ENCODE measurements at regions not wholly inside any gene's neighbourhood (a gene's known extent, or its start where the extent isn't known, plus 50 kb on each side); places are given as distances from the start of the nearest gene placed in this dataset.

GRCh38 chr1:88060112-88060673 is 623.9 kb upstream of the PKN2 start:
- Histone ChIP-seq H3K4me3 (no peak overlapping the region), H3K36me3 (no peaks in the 10 kb centered on the region), H3K27me3 (no peaks in the 10 kb centered on the region), H3K9me3 (replicated peaks) (no peaks in the 10 kb centered on the region), H3K27ac (no peak overlapping the region), H3K4me1 (no peaks in the 10 kb centered on the region)
- no peak for DNase-seq

- H3K27ac ChIP-seq: no peak overlapping the region
- no peaks in the 10 kb centered on the region for H3K27me3 ChIP-seq
- no peaks in the 10 kb centered on the region for H3K36me3 ChIP-seq
Observed at GRCh38 chr1:88060750-88061491, 623.2 kb upstream of the PKN2 start.

GRCh38 chr1:88061492-88062177 is 622.4 kb upstream of the PKN2 start:
- no peak overlapping the region for H3K27ac ChIP-seq
- H3K4me1 ChIP-seq: no peaks in the 10 kb centered on the region

More at GRCh38 chr1:88060750-88061491, 623.2 kb upstream of the PKN2 start:
- Histone ChIP-seq H3K4me1 (no peaks in the 10 kb centered on the region), H3K9me3 (replicated peaks) (no peaks in the 10 kb centered on the region), H3K4me3 (no peak overlapping the region)
- peak in 1 of 2 experiments; percentile 6 for DNase-seq

DNA sequence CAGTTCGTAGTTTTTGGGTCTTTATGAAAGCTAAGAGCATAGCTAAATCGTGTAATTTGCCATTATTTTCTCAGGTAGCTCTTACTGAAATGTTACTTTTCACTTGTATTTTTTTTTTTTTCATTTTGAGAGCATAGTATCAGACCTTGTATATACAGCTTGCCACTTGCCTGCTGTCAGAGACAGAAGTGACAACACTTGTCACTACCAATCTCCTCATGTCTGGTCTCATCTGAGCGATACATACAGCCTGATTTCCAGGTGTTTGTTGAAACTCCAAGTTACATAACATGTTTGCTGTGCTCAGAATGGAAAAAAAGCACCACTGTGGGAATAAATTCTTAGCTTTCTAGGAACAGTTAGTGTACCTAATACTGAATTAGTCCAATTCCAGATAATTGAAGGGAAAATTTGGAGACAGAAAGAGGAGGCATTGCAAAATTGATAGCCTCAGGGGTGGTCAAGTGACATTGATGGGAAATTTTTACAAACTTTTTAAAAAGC is 621.4 kb upstream of the PKN2 start:
- H3K36me3 ChIP-seq: no peaks in the 10 kb centered on the region
- H3K27me3 ChIP-seq: no peaks in the 10 kb centered on the region
- H3K9me3 ChIP-seq (replicated peaks): no peaks in the 10 kb centered on the region
- H3K27ac ChIP-seq: no peak overlapping the region
- H3K4me1 ChIP-seq: no peaks in the 10 kb centered on the region
- no peak overlapping the region for H3K4me3 ChIP-seq
- DNase-seq: no peak

More at GRCh38 chr1:88061492-88062177, 622.4 kb upstream of the PKN2 start:
- Histone ChIP-seq H3K9me3 (replicated peaks) (no peaks in the 10 kb centered on the region), H3K27me3 (no peaks in the 10 kb centered on the region), H3K36me3 (no peaks in the 10 kb centered on the region), H3K4me3 (no peak overlapping the region)
- peak; percentile 46 to 69 for DNase-seq

GRCh38 chr1:88063605-88064004 is 620.5 kb upstream of the PKN2 start:
- Histone ChIP-seq H3K4me1 (no peaks in the 10 kb centered on the region), H3K4me3 (no peak overlapping the region), H3K9me3 (replicated peaks) (no peaks in the 10 kb centered on the region), H3K27ac (no peak overlapping the region), H3K27me3 (no peaks in the 10 kb centered on the region), H3K36me3 (no peaks in the 10 kb centered on the region)
- no peak for DNase-seq

GRCh38 chr1:88068407-88068960 is 615.6 kb upstream of the PKN2 start:
- H3K27me3 ChIP-seq: no peaks in the 10 kb centered on the region
- H3K27ac ChIP-seq: no peak overlapping the region
- no peak for DNase-seq
- H3K4me1 ChIP-seq: no peaks in the 10 kb centered on the region
- no peaks in the 10 kb centered on the region for H3K9me3 ChIP-seq (replicated peaks)
- H3K4me3 ChIP-seq: no peak overlapping the region
- no peaks in the 10 kb centered on the region for H3K36me3 ChIP-seq

GRCh38 chr1:88070956-88071355 is 613.1 kb upstream of the PKN2 start:
- DNase-seq: no peak
- Histone ChIP-seq H3K4me1 (no peaks in the 10 kb centered on the region), H3K27me3 (no peaks in the 10 kb centered on the region), H3K9me3 (replicated peaks) (no peaks in the 10 kb centered on the region), H3K4me3 (no peak overlapping the region), H3K27ac (no peak overlapping the region), H3K36me3 (no peaks in the 10 kb centered on the region)

- DNase-seq: no peak
- no peak overlapping the region for H3K27ac ChIP-seq
- H3K27me3 ChIP-seq: no peaks in the 10 kb centered on the region
- H3K9me3 ChIP-seq (replicated peaks): no peaks in the 10 kb centered on the region
- no peaks in the 10 kb centered on the region for H3K36me3 ChIP-seq
- no peaks in the 10 kb centered on the region for H3K4me1 ChIP-seq
- H3K4me3 ChIP-seq: no peak overlapping the region
Observed at GRCh38 chr1:88074661-88075060, 609.4 kb upstream of the PKN2 start.

- Histone ChIP-seq H3K4me3 (no peak overlapping the region), H3K9me3 (replicated peaks) (no peaks in the 10 kb centered on the region), H3K27me3 (no peaks in the 10 kb centered on the region), H3K27ac (no peak overlapping the region), H3K36me3 (no peaks in the 10 kb centered on the region), H3K4me1 (no peaks in the 10 kb centered on the region)
- no peak for DNase-seq
Observed at GRCh38 chr1:88075813-88076212, 608.3 kb upstream of the PKN2 start.

DNA sequence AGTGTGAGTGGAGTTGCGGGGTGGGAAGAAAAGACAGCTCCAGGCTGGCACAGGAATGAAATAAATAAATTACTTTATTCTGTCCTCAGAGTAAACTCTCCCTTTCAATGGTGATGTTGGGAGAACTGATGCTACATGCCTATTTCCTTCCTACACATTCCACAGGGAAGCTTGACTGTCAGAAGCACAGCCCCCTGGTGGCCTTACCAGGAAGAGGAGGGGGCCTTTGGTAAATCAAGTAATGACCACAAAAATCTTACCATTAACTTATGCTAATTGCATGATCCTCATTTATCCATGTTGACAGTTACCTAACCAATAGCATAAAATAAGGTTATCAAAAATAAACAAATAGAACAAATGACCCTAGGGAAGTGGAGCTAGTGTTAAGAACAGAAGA is 605.0 kb upstream of the PKN2 start:
- Histone ChIP-seq H3K27me3 (no peaks in the 10 kb centered on the region), H3K9me3 (replicated peaks) (no peaks in the 10 kb centered on the region), H3K27ac (no peak overlapping the region), H3K36me3 (no peaks in the 10 kb centered on the region), H3K4me1 (no peaks in the 10 kb centered on the region), H3K4me3 (no peak overlapping the region)
- peak; percentile 16 to 46 for DNase-seq

GRCh38 chr1:88080875-88081274 is 603.2 kb upstream of the PKN2 start:
- H3K27ac ChIP-seq: no peak overlapping the region
- DNase-seq: no peak
- no peaks in the 10 kb centered on the region for H3K27me3 ChIP-seq
- no peaks in the 10 kb centered on the region for H3K9me3 ChIP-seq (replicated peaks)
- no peak overlapping the region for H3K4me3 ChIP-seq
- H3K4me1 ChIP-seq: no peaks in the 10 kb centered on the region
- H3K36me3 ChIP-seq: no peaks in the 10 kb centered on the region

DNA sequence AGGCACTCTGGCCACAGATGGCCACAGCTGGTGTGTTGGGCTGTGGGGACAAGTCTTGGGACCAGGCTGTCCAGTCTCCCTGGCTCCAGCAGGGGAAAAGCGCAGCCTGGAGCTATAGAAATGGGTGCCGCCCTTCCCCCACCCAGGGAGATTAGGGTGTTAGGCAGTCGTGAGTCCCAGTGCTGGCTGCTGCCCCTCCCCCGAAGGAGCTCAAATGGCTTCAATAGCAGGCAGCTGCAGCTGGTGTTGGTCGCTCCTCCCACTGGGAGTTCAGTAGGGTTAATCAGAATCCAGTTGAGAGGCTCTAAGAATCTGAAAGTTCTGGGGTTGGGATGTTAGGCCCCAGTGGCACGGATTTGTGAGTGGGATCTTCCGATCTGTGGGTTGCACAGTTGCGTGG is 595.6 kb upstream of the PKN2 start:
- Histone ChIP-seq H3K4me1 (no peaks in the 10 kb centered on the region), H3K9me3 (replicated peaks) (no peaks in the 10 kb centered on the region), H3K36me3 (no peaks in the 10 kb centered on the region), H3K27me3 (no peaks in the 10 kb centered on the region), H3K4me3 (no peak overlapping the region), H3K27ac (no peak overlapping the region)
- DNase-seq: peak; percentile 22 to 41

GRCh38 chr1:88089961-88090360 is 594.1 kb upstream of the PKN2 start:
- Histone ChIP-seq H3K4me3 (no peak overlapping the region), H3K36me3 (no peaks in the 10 kb centered on the region), H3K4me1 (no peaks in the 10 kb centered on the region), H3K27ac (no peak overlapping the region), H3K9me3 (replicated peaks) (no peaks in the 10 kb centered on the region), H3K27me3 (no peaks in the 10 kb centered on the region)
- no peak for DNase-seq

- Histone ChIP-seq H3K36me3 (no peaks in the 10 kb centered on the region), H3K27ac (no peak overlapping the region), H3K4me1 (no peaks in the 10 kb centered on the region), H3K4me3 (no peak overlapping the region), H3K9me3 (replicated peaks) (no peaks in the 10 kb centered on the region), H3K27me3 (no peaks in the 10 kb centered on the region)
- no peak for DNase-seq
Observed at GRCh38 chr1:88098881-88099280, 585.2 kb upstream of the PKN2 start.

DNA sequence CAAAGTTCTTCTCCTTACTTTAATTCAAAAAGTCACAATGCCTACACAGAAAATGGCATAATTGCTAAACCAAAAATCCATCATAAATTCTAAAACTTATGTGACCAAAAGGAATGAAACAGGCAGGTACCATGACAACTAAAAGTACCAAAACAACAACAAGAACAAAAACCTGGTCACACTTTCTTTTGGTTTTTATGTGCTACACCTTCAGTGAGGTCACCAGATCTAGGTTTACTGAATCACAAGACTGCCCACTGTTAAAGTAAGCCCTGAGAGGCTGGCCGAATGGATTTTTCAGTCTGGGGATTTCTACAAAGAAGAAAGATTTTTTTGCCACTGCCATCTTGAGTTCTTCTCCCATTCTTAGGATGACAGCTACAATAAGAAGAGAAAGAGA is 583.0 kb upstream of the PKN2 start:
- no peaks in the 10 kb centered on the region for H3K36me3 ChIP-seq
- H3K4me3 ChIP-seq: no peak overlapping the region
- DNase-seq: no peak
- H3K27me3 ChIP-seq: no peaks in the 10 kb centered on the region
- no peaks in the 10 kb centered on the region for H3K9me3 ChIP-seq (replicated peaks)
- H3K4me1 ChIP-seq: no peaks in the 10 kb centered on the region
- H3K27ac ChIP-seq: no peak overlapping the region

All from SJCRH30 (cell line).